Thoracic aorta (tissue), 2 donors: ENCODE measurements at regions not wholly inside any gene's neighbourhood (a gene's known extent, or its start where the extent isn't known, plus 50 kb on each side); places are given as distances from the start of the nearest gene placed in this dataset.

Experiments
- ATAC-seq: fragments of 150-250 bp; one replicate; pipeline ENCODE4 v1.8.0; 2017; ENCODE audit warnings: low read depth; ENCODE audit not compliant: insufficient number of reproducible peaks, low FRiP score
- DNase-seq: peaks from one replicate; pipeline ENCODE4 v3.0.0-alpha.2; 2020; ENCODE audit warnings: low spot score
- H3K27ac ChIP-seq, 2 donors: fragments of 200-600 bp; sonication (generic); 1 replicate in 1 of 2; 2 replicates in 1 of 2; pipeline ENCODE4 v1.5.1; 2016; ENCODE audit warnings: mild to moderate bottlenecking in 2 of 2, moderate library complexity in 2 of 2
- H3K27me3 ChIP-seq: fragments of 200-600 bp; sonication (generic); replicated peaks from 2 replicates; pipeline ENCODE4 v1.6.0; 2016; ENCODE audit warnings: mild to moderate bottlenecking; ENCODE audit not compliant: insufficient read depth
- H3K36me3 ChIP-seq: fragments of 200-600 bp; sonication (generic); one replicate; pipeline ENCODE4 v1.5.1; 2016
- H3K4me1 ChIP-seq, 2 donors: fragments of 200-600 bp; sonication (generic); 1 replicate in 1 of 2; 2 replicates in 1 of 2; pipeline versions ENCODE4 v1.5.1 to v1.6.0; 2016; ENCODE audit warnings: low read depth in 2 of 2, mild to moderate bottlenecking in 1 of 2; ENCODE audit not compliant: control insufficient read depth in 1 of 2
- H3K4me3 ChIP-seq: fragments of 200-600 bp; sonication (generic); 2 replicates; pipeline ENCODE4 v1.5.1; 2016; ENCODE audit warnings: mild to moderate bottlenecking
- H3K9me3 ChIP-seq: fragments of 200-600 bp; sonication (generic); 2 replicates; pipeline ENCODE4 v1.5.1; 2016
- TF ChIP-seq, protein P1 (sequence below): fragments of 200-600 bp; sonication (generic); IDR thresholded peaks from one replicate; pipeline ENCODE4 v1.5.1; 2019; ENCODE audit warnings: antibody characterized with exemption

DNA sequence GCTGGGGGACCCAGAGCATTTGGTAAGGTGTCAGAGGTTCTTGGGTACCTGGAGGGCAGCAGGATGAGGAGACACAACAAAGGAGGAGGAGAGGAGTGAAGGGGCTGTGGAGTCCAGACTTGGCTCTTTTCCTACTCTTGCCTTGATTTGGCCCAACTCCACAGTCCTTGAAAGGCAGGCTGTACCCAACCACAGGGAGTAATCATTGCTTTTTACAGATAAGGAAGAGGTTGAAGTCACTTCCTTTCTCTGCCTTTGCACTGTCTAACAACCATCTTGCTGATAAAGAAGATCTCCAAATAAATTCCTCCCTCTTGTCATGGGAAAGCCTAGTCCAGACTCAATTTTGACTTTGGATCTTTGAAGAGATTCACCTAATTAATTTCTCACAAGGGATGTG is 226.8 kb upstream of the HMGA2 start:
- DNase-seq (no peak), ATAC-seq (no peak)
- no peak overlapping the region for H3K4me3 ChIP-seq
- TF ChIP-seq, protein P1, sequence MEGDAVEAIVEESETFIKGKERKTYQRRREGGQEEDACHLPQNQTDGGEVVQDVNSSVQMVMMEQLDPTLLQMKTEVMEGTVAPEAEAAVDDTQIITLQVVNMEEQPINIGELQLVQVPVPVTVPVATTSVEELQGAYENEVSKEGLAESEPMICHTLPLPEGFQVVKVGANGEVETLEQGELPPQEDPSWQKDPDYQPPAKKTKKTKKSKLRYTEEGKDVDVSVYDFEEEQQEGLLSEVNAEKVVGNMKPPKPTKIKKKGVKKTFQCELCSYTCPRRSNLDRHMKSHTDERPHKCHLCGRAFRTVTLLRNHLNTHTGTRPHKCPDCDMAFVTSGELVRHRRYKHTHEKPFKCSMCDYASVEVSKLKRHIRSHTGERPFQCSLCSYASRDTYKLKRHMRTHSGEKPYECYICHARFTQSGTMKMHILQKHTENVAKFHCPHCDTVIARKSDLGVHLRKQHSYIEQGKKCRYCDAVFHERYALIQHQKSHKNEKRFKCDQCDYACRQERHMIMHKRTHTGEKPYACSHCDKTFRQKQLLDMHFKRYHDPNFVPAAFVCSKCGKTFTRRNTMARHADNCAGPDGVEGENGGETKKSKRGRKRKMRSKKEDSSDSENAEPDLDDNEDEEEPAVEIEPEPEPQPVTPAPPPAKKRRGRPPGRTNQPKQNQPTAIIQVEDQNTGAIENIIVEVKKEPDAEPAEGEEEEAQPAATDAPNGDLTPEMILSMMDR, result no peak
- H3K27ac ChIP-seq, result no peak overlapping the region
- no peaks in the 10 kb centered on the region for H3K36me3 ChIP-seq
- no peaks in the 10 kb centered on the region for H3K9me3 ChIP-seq
- no peaks in the 10 kb centered on the region for H3K4me1 ChIP-seq
- H3K27me3 ChIP-seq, result no peaks in the 10 kb centered on the region

DNA sequence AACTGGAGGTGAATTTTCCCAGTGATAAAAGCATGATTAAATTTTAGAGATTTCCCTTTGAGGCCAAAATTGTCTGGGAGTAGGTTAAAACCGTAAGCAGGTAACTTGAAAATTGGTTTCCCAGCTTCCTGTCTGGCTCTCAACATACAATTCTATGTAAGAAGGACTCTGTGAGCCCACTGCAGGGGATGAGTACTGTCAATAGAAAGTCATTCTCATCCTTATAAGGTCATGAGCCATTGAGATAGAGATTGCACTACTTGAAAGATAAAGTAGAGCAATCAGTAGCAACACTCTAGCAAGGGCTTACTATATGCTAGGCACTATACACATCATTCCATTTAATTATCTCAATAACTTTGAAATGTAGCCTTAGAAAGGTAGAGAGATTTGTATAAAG is 225.6 kb upstream of the HMGA2 start:
- Histone ChIP-seq H3K27ac (no peak overlapping the region), H3K4me1 (peaks cover 4 to 5% of the 10 kb centered on the region in 2 donors), H3K36me3 (no peaks in the 10 kb centered on the region), H3K9me3 (no peaks in the 10 kb centered on the region), H3K4me3 (no peak overlapping the region), H3K27me3 (no peaks in the 10 kb centered on the region)
- DNase-seq (no peak), ATAC-seq (no peak)
- TF ChIP-seq, protein P1, result no peak

DNA sequence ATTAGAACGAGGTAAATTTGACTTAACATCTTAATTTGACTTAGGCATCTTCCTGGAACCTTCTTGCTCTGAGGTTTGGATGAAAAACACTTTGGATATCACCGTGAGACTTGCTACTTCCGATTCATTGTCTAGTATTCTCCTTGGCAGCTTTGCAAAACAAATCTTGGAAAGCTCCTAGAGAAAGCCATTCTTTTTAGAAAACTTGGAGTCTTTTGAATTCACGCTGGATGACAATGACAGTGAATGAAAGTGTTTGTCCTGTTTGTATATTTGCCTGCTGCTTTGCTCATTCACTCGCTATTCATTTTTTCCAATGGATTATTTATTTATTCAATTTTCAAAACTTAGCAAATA is 222.1 kb upstream of the HMGA2 start:
- Histone ChIP-seq H3K4me1 (peaks cover 9 to 10% of the 10 kb centered on the region in 2 donors), H3K9me3 (no peaks in the 10 kb centered on the region), H3K27me3 (no peaks in the 10 kb centered on the region), H3K36me3 (no peaks in the 10 kb centered on the region), H3K4me3 (peak overlapping the region; percentile 52), H3K27ac (no peak overlapping the region)
- no peak for ATAC-seq
- TF ChIP-seq, protein P1, result no peak
- no peak for DNase-seq

DNA sequence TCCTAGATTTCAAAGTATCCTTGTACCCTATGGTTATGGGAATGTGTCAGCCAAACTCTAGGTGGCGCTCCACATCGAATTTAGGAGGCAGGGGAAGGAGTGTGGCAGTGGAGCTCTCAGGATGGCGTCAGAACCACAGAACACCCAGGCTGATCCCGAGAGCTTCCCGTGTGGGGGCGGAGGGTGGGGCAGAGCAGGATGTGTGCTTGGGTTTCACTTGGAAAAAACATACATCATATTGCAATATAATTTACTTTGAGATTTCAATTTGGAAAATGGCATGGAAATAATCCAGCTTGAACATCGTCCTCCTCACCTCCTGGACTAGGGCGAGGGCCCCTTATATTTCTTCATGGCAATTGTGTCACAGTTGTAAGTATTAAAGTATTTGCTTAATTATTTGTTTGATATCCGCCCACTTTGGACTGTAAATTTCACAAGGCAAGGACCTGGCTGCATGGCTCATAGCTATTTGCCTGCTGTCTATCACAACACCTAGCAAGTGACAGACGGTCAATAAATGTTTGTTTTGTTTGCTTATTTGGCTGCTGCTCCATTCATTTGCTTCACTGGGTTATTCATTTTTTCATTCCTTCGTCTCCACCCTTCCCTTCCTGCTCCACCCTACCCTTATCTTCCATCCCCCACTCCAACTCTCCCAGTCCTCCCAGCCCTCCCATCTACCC is 221.5 kb upstream of the HMGA2 start:
- Histone ChIP-seq H3K27ac (peak overlapping the region in 1 of 2 donors; percentile 30), H3K9me3 (no peaks in the 10 kb centered on the region), H3K4me1 (peaks cover 9 to 10% of the 10 kb centered on the region in 2 donors), H3K4me3 (peak overlapping the region; percentile 52), H3K27me3 (no peaks in the 10 kb centered on the region), H3K36me3 (no peaks in the 10 kb centered on the region)
- ATAC-seq (peak; percentile 79), DNase-seq (peak; percentile 25)
- TF ChIP-seq, protein P1, result peak; percentile 63

DNA sequence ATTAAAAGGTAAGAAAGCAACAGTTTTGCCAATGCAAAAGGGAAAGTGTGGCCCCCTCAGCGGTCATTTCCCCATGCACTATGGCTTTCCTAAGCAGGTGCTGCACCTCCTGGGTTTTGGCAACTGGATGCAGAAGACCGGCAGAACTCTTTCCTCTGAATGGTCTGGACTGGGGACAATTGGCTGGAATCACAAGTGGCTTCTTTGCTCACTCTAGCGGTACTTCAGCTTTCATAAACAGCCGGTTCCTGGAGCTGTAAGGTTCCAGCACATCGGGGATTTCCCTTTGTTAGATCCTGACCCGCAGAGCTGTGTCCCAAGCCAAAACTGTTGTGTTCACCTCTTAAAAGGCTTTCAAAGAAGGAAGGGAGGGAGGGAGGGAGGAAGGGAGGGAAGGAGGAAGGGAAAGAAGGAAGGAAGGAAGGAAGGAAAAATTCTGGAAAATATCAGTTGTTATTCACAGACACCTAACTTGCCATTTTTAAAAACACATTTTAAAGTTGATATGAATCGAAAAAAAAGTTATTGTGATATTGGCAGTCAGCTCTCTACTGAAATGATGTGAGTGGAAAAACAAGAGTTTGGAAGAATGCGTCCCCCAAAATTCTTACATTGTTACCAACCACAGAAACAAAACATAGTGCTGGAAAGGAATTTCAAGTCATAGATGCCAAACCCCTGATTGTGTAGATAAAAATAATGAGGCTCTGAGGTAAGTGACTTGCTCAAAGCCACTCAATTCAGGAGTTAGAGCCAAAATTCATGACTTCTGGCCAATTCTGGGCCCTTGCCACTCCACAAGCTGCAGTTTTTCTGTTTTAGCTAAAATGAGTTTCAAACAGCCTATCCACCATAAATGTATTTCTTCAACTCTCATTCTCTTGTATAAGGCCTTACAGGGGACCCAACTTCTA is 220.6 kb upstream of the HMGA2 start:
- TF ChIP-seq, protein P1, result no peak
- Histone ChIP-seq H3K4me1 (peaks cover 9 to 10% of the 10 kb centered on the region in 2 donors), H3K36me3 (no peaks in the 10 kb centered on the region), H3K4me3 (peak overlapping the region; percentile 52), H3K27me3 (no peaks in the 10 kb centered on the region), H3K27ac (peak overlapping the region in 1 of 2 donors; percentile 30), H3K9me3 (no peaks in the 10 kb centered on the region)
- ATAC-seq (peak; percentile 31), DNase-seq (no peak)
